NB4 (cell line): ENCODE measurements at regions not wholly inside any gene's neighbourhood (a gene's known extent, or its start where the extent isn't known, plus 50 kb on each side); places are given as distances from the start of the nearest gene placed in this dataset.

Experiments
- CTCF ChIP-seq: IDR thresholded peaks from one replicate; pipeline ENCODE4 v1.5.1; 2012; ENCODE audit warnings: low read depth, low read length
- POLR2A ChIP-seq: IDR thresholded peaks from 2 replicates; pipeline ENCODE4 v1.6.1; 2011; ENCODE audit warnings: mild to moderate bottlenecking; ENCODE audit not compliant: insufficient read length; ENCODE audit errors: extremely low read depth

GRCh38 chr7:68371985-68372384, 1226.3 kb upstream of the AUTS2 start:
- TF ChIP-seq CTCF = no peak
- no peak for TF ChIP-seq POLR2A
